ENCODE measurements at regions not wholly inside any gene's neighbourhood (a gene's known extent, or its start where the extent isn't known, plus 50 kb on each side); places are given as distances from the start of the nearest gene placed in this dataset.

- TF ChIP-seq ZSCAN25 (CRISPR knock-in tag; IDR thresholded peaks at IDR 0.05) (no peak), ZNF660 (CRISPR knock-in tag; IDR thresholded peaks at IDR 0.05; ENCODE audit: borderline replicate concordance, low read depth) (no peak), ZNF710 (CRISPR knock-in tag; IDR thresholded peaks at IDR 0.05; ENCODE audit: borderline replicate concordance) (no peak), HOXA7 (CRISPR knock-in tag; IDR thresholded peaks at IDR 0.05) (no peak), TCF12 (IDR thresholded peaks at IDR 0.05) (no peak), TCF12 (CRISPR knock-in tag; IDR thresholded peaks at IDR 0.05) (no peak)
- TF ChIP-seq, protein P1, sequence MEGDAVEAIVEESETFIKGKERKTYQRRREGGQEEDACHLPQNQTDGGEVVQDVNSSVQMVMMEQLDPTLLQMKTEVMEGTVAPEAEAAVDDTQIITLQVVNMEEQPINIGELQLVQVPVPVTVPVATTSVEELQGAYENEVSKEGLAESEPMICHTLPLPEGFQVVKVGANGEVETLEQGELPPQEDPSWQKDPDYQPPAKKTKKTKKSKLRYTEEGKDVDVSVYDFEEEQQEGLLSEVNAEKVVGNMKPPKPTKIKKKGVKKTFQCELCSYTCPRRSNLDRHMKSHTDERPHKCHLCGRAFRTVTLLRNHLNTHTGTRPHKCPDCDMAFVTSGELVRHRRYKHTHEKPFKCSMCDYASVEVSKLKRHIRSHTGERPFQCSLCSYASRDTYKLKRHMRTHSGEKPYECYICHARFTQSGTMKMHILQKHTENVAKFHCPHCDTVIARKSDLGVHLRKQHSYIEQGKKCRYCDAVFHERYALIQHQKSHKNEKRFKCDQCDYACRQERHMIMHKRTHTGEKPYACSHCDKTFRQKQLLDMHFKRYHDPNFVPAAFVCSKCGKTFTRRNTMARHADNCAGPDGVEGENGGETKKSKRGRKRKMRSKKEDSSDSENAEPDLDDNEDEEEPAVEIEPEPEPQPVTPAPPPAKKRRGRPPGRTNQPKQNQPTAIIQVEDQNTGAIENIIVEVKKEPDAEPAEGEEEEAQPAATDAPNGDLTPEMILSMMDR (CRISPR knock-in tag; IDR thresholded peaks at IDR 0.05), result no peak
Observed at GRCh38 chr12:75651342-75651695, 139.9 kb upstream of the KRR1 start.
